ENCODE measurements at regions not wholly inside any gene's neighbourhood (a gene's known extent, or its start where the extent isn't known, plus 50 kb on each side); places are given as distances from the start of the nearest gene placed in this dataset.
"Not testable (repeated sequence)": the region's sequence is repeated elsewhere in the genome, so short reads cannot be mapped to it uniquely, and the experiment has no call there.

DNA sequence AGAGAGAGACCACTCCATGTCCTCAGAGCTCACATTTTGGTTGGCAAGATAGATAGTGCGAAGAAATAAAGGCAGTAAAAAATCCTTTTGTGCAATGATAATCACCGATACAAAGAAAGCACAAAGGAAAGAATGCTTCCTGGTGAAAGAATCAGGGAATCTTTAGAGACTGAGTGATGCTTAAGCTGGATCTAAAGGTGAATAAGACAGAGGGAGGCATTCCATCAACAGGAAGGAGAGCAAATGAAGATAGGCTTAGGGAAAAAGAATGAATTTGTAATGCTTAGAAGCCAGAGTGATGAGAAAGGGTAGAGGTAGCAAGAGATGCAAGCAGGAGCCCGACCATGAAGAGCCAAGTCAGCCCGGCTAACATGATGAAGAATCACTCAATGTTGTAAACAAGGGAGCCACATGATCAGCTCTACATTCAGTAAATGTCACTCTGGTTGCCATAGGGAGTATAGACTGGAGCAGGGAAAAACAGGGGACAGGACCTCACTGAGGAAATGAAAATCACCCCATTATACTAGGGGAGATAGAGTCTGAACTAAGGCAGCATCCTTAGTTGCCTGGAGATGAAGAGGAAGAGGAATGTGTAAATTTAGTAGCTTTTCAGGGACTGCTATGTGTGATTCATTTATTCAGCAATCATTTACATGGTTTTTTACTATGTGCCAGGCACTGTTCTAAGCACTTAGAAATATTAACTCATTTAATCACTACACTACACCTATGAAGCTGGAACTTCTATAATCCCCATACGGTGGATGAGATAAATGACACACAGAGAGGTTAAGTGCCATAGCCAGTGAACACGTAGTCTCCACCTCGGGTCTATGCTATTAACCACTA is 402.6 kb upstream of the NFIA start:
- ATAC-seq: no peak
- DNase-seq: no peak
- intact Hi-C loops (cut with DNase I): no loop called here

DNA sequence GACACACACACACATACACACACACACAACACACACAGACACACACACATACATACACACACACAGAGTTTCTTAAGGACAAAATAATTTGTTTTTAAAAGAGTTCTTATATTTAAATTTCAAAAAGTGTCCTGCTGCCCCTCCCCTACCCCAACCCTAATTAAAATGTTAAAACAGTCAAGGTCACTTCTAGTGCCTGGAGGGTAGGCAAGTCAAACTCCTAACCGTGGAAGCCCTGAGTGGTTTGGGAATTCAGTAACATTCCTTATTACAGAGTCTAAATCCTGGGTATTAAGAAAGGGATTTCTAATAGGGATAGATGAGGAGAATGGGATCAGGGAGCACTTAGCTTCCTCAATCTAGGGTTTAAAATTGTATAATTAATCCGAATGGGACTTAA is 403.6 kb upstream of the NFIA start:
- DNase-seq (no peak), ATAC-seq (no peak)
- intact Hi-C loops (cut with DNase I): no loop called here

GRCh38 chr1:60678391-60678790 is 404.0 kb upstream of the NFIA start:
- intact Hi-C loops (cut with DNase I): no loop called here
- DNase-seq (no peak), ATAC-seq (no peak)

GRCh38 chr1:60672449-60672848 is 409.9 kb upstream of the NFIA start:
- intact Hi-C loops (cut with DNase I): no loop called here
- ATAC-seq (no peak), DNase-seq (no peak)

- intact Hi-C loops (cut with DNase I): no loop called here
- ATAC-seq (no peak), DNase-seq (no peak)
These were observed 412.1 kb upstream of the NFIA start for GRCh38 chr1:60670302-60670701.

DNA sequence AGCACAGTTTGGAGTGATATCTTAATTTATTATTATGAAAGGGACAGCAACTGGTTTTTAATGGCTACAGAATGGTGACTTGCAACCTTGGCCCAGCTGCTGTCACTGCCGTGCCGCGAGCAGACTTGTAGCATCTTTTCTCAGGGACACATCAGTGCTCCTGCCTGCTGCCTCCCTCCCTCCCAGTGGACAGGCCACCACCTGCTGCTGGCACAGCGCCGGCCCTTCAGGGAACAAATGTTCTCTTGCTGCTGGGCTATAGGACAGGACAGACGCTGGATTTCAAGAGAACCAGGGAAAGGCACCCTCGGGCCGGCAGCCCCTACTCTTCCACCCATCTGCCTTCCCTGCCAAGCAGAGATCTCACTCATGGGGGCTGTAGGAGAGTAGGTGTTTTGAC is 413.8 kb upstream of the NFIA start:
- DNase-seq (no peak), ATAC-seq (no peak)
- intact Hi-C loops (cut with DNase I): no loop called here

GRCh38 chr1:60665311-60665710 is 417.1 kb upstream of the NFIA start:
- intact Hi-C loops (cut with DNase I): no loop called here
- ATAC-seq: no peak
- DNase-seq: no peak

GRCh38 chr1:60664086-60664625 is 418.2 kb upstream of the NFIA start:
- DNase-seq (no peak), ATAC-seq (no peak)
- intact Hi-C loops (cut with DNase I): no loop called here

GRCh38 chr1:60662486-60663044 is 419.8 kb upstream of the NFIA start:
- intact Hi-C loops (cut with DNase I): no loop called here
- DNase-seq: no peak
- ATAC-seq: no peak

GRCh38 chr1:60657926-60658325 is 424.4 kb upstream of the NFIA start:
- DNase-seq: no peak
- no peak for ATAC-seq
- intact Hi-C loops (cut with DNase I): no loop called here

GRCh38 chr1:60655679-60656355 is 426.5 kb upstream of the NFIA start:
- DNase-seq (no peak), ATAC-seq (no peak)
- intact Hi-C loops (cut with DNase I): no loop called here

GRCh38 chr1:60640033-60640551 is 442.3 kb upstream of the NFIA start:
- ATAC-seq; intact Hi-C loops (cut with DNase I); DNase-seq: not testable (repeated sequence)

DNA sequence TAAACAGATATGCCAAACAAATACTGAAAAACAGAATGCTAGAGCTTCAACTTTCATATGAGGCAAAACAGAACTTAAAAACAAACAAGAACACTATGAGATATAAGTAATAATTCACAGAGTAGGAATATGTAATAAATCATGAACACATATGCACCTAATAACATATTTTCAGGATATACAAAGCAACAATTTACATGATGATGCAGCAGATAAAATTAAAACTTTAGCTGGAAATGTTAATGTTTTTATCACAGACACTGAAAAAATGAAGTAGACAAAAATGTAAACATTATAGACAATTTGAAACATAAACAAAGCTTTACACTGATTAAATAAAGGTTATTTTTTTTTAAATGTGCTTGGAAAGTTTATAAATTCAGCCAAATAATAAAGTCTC is 443.1 kb upstream of the NFIA start:
- intact Hi-C loops (cut with DNase I): no loop called here
- no peak for ATAC-seq
- no peak for DNase-seq

DNA sequence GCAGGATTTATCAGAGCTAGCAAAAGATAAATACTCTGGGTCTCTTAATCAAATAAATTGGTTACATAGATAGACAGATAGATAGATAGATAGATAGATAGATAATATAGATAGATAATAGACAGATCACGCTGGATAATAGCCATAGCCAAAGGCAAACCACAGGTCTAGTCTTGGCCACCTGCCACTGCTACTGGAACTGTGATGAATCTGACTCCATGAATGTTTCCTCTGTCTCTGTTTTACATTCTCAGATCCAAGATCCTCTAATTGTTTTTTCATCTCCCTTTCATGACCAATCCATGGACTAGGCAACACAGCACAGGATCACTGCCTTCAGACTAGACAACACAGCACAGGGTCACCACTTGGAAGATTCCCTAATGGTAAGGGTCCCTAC is 444.7 kb upstream of the NFIA start:
- no peak for ATAC-seq
- no peak for DNase-seq
- intact Hi-C loops (cut with DNase I): no loop called here

- ATAC-seq (no peak), DNase-seq (no peak)
- intact Hi-C loops (cut with DNase I): no loop called here
These were observed 445.4 kb upstream of the NFIA start for GRCh38 chr1:60636946-60637345.

DNA sequence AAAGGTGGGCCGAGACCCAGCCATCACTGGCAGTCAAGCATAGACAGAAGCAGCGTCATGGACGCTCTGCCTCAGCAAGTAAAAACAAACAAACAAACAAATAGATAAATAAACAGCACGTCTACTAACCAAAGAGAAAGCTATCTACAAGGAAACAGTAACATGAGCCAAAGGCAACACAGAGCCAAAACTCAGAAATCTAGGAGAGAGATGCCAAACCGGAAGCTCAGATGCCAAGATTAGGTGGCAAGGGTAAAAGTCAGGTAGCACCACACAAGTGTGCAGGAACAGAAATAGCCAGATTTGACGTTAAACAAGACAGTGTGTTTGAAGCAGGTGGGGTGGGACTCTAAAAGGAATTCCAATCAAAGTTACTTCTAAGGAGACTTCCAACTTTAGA is 448.3 kb upstream of the NFIA start:
- ATAC-seq (no peak), DNase-seq (no peak)
- intact Hi-C loops (cut with DNase I): no loop called here

DNA sequence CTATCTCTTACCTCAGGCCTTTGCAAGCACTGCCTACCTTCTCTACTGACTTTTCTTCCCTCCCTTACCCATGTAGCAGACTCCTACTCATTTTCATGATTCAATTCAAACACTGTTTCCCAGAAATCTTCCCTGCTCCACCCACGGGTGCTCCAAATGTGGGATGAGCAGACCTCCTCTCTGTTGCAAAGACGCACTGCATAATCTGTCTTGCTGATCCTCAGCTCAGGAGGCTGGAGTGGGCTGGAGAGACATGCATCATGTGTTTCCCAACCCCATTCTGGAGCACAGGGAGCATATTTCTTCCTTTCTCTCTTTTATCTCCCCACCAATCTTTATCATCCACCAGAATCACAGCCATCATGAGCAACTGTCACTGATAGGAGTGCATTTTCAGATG is 459.9 kb upstream of the NFIA start:
- DNase-seq: no peak
- ATAC-seq: peak in 1 of 2 donors; percentile 87
- intact Hi-C loops (cut with DNase I): no loop called here

GRCh38 chr1:60621368-60621851 is 461.0 kb upstream of the NFIA start:
- intact Hi-C loops (cut with DNase I): no loop called here
- DNase-seq: peak; percentile 25
- ATAC-seq: peak in 1 of 2 donors; percentile 61

GRCh38 chr1:60620087-60620486 is 462.3 kb upstream of the NFIA start:
- peak; percentile 24 for DNase-seq
- intact Hi-C loops (cut with DNase I): no loop called here
- ATAC-seq: no peak

DNA sequence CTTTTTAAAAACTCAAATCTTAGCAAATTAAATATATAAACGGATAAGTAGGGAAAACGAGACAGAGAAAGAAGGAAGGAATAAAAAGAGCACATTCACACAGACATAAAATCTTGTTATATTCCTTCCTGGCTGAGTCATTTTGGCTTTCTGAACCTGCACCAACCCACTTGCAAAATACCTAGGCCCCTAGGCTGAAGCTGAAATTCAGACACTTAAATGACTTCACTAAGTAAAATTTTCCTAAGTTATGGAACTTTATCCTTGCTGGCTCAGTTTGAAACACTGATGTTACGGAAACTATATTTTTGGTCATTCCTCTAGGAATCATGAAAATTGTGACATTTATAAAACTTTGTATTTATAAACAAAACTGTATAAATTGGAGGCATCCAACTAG is 462.8 kb upstream of the NFIA start:
- no peak for DNase-seq
- intact Hi-C loops (cut with DNase I): no loop called here
- ATAC-seq: no peak
